ENCODE measurements at regions not wholly inside any gene's neighbourhood (a gene's known extent, or its start where the extent isn't known, plus 50 kb on each side); places are given as distances from the start of the nearest gene placed in this dataset.

GRCh38 chr11:116422956-116423600 lies 349.7 kb downstream of the BUD13 start:
- intact Hi-C loops (cut with DNase I; ENCODE audit: low total_unique reads), result no loop called here
- 72 to 80% methylated on average over 6 of the region's 6 CpGs for WGBS, 2 donors
- Histone ChIP-seq H3K27ac (peak overlapping the region; percentile 71 to 80), H3K4me1 (peaks cover 56% of the 10 kb centered on the region), H3K27me3 (no peaks in the 10 kb centered on the region), H3K4me3 (no peak overlapping the region), H3K9me3 (no peaks in the 10 kb centered on the region), H3K36me3 (ENCODE audit: low read depth, missing control alignments) (no peaks in the 10 kb centered on the region)
- TF ChIP-seq CTCF (IDR thresholded peaks at IDR 0.05) (no peak), POLR2A (IDR thresholded peaks at IDR 0.05) (no peak)
- no peak for DNase-seq

GRCh38 chr11:116422556-116422955 lies 350.2 kb downstream of the BUD13 start:
- no peak overlapping the region for H3K4me3 ChIP-seq
- peaks cover 51% of the 10 kb centered on the region for H3K4me1 ChIP-seq
- no peaks in the 10 kb centered on the region for H3K36me3 ChIP-seq (ENCODE audit: low read depth, missing control alignments)
- H3K27me3 ChIP-seq, result no peaks in the 10 kb centered on the region
- TF ChIP-seq CTCF (IDR thresholded peaks at IDR 0.05), result no peak
- TF ChIP-seq POLR2A (IDR thresholded peaks at IDR 0.05), result no peak
- no peak overlapping the region for H3K27ac ChIP-seq
- peak; percentile 88 for DNase-seq
- no peaks in the 10 kb centered on the region for H3K9me3 ChIP-seq
- intact Hi-C loops (cut with DNase I; ENCODE audit: low total_unique reads), result no loop called here

- intact Hi-C loops (cut with DNase I; ENCODE audit: low total_unique reads), result no loop called here
Observed at GRCh38 chr11:116421529-116422185, 351.1 kb downstream of the BUD13 start.

GRCh38 chr11:116420770-116421528 lies 351.8 kb downstream of the BUD13 start:
- 86 to 92% methylated on average over 6 to 9 of the region's 9 CpGs for WGBS, 2 donors
- H3K4me3 ChIP-seq, result no peak overlapping the region
- peak overlapping the region in 1 of 2 donors; percentile 67 for H3K27ac ChIP-seq
- no peaks in the 10 kb centered on the region for H3K36me3 ChIP-seq (ENCODE audit: low read depth, missing control alignments)
- intact Hi-C loops (cut with DNase I; ENCODE audit: low total_unique reads), result no loop called here
- H3K27me3 ChIP-seq, result no peaks in the 10 kb centered on the region
- DNase-seq, result peak; percentile 59
- H3K9me3 ChIP-seq, result no peaks in the 10 kb centered on the region
- no peak for TF ChIP-seq CTCF (IDR thresholded peaks at IDR 0.05)
- TF ChIP-seq POLR2A (IDR thresholded peaks at IDR 0.05), result no peak
- H3K4me1 ChIP-seq, result peaks cover 48% of the 10 kb centered on the region

More at GRCh38 chr11:116421529-116422185, 351.1 kb downstream of the BUD13 start:
- H3K4me3 ChIP-seq, result no peak overlapping the region
- DNase-seq, result no peak
- no peaks in the 10 kb centered on the region for H3K27me3 ChIP-seq
- H3K9me3 ChIP-seq, result no peaks in the 10 kb centered on the region
- H3K4me1 ChIP-seq, result peaks cover 48% of the 10 kb centered on the region
- TF ChIP-seq POLR2A (IDR thresholded peaks at IDR 0.05) (no peak), CTCF (IDR thresholded peaks at IDR 0.05) (no peak)
- H3K36me3 ChIP-seq (ENCODE audit: low read depth, missing control alignments), result no peaks in the 10 kb centered on the region
- peak overlapping the region in 1 of 2 donors; percentile 67 for H3K27ac ChIP-seq
- whole genome bisulfite sequencing, 2 donors, result 80 to 87% methylated on average over 16 of the region's 16 CpGs
